Loucy (cell line): ENCODE measurements at regions not wholly inside any gene's neighbourhood (a gene's known extent, or its start where the extent isn't known, plus 50 kb on each side); places are given as distances from the start of the nearest gene placed in this dataset.

Experiments used
- CTCF ChIP-seq: fragments of 200-600 bp; sonication (generic); conservative IDR thresholded peaks from 2 replicates; pipeline ENCODE4 v1.5.1; 2014; ENCODE audit warnings: mild to moderate bottlenecking, antibody characterized with exemption, low read length
- EZH2phosphoT487 ChIP-seq: fragments of 200-600 bp; IDR thresholded peaks from 2 replicates; pipeline ENCODE4 v1.6.1; 2018; ENCODE audit warnings: antibody characterized with exemption, mild to moderate bottlenecking, moderate library complexity, borderline replicate concordance

GRCh38 chr1:116291024-116291423, 82.0 kb upstream of the ATP1A1 start:
- TF ChIP-seq CTCF (no peak), EZH2phosphoT487 (no peak)
